K562 (cell line): ENCODE measurements at regions not wholly inside any gene's neighbourhood (a gene's known extent, or its start where the extent isn't known, plus 50 kb on each side); places are given as distances from the start of the nearest gene placed in this dataset.

ENCODE experiments used
- ATAC-seq: fragments of 200-7000 bp; cut with Tn5 transposase; 3 replicates; pipeline ENCODE4 v1.9.1; 2020; ENCODE audit warnings: moderate library complexity
- BruUV-seq: library from RNA; stranded (reverse); fragments of 400-500 nt; replicated peaks from 2 replicates; lab custom pipeline; 2021; lab: Mats Ljungman, UMichigan
- CTCF ChIA-PET: fragments of 300-600 bp; formaldehyde crosslinking; extraction: SDS; loops from one replicate; lab custom pipeline; 2021; ENCODE audit warnings: low intra/inter-chr PET ratio; lab: Yijun Ruan, JAX
- POLR2A ChIA-PET: fragments of 300-600, 350-650 bp; sonication (Branson Sonifier 250); formaldehyde crosslinking; extraction: SDS; loops from one replicate; lab custom pipeline; 2021; ENCODE audit warnings: antibody characterized with exemption, inconsistent platforms; lab: Yijun Ruan, JAX
- DNase-seq, 4 experiments: peaks; one replicate each; pipeline versions ENCODE4 v3.0.0 to v3.0.0-alpha.2; 2011 to 2018; ENCODE audit warnings: low spot score in 3 of 4, mixed read lengths in 3 of 4; ENCODE audit errors: extremely low read depth in 1 of 4
- FAIRE-seq: peaks from 2 replicates; lab custom pipeline; 2011; peaks lifted over from hg19 to GRCh38; lab: Jason Lieb, UNC
- H2AFZ ChIP-seq: 2 replicates; pipeline ENCODE4 v1.6.0; 2011; ENCODE audit warnings: low read depth, low read length, control low read depth, inconsistent platforms
- H3K27ac ChIP-seq: fragments of 200-600 bp; 3 replicates; pipeline ENCODE4 v1.8.0; 2011; ENCODE audit warnings: low read depth, mild to moderate bottlenecking, control low read depth, inconsistent platforms, low read length, moderate library complexity, mixed read lengths; ENCODE audit errors: extremely low read depth
- H3K27me3 ChIP-seq, 2 experiments: fragments of 300-600 bp in 1 of 2; 2 replicates in 1 of 2; 3 replicates in 1 of 2; pipeline versions ENCODE4 v1.6.0 to v1.8.0; 2011; ENCODE audit warnings: inconsistent platforms in 2 of 2, low read length in 2 of 2, mild to moderate bottlenecking in 1 of 2, mixed read lengths in 1 of 2, moderate library complexity in 1 of 2; ENCODE audit not compliant: control insufficient read depth in 2 of 2, insufficient read depth in 2 of 2
- H3K36me3 ChIP-seq: fragments of 300-600 bp; 3 replicates; pipeline ENCODE4 v1.8.0; 2011; ENCODE audit warnings: mild to moderate bottlenecking, low read length, inconsistent platforms; ENCODE audit not compliant: control insufficient read depth, insufficient read depth
- H3K4me1 ChIP-seq, 2 experiments: fragments of 200-600 bp in 1 of 2; replicated peaks in 1 of 2; 2 replicates in 1 of 2; 3 replicates in 1 of 2; pipeline versions ENCODE4 v1.5.1 to v1.8.0; 2011; ENCODE audit warnings: inconsistent platforms in 2 of 2, low read length in 2 of 2, mild to moderate bottlenecking in 1 of 2, mixed read lengths in 1 of 2, moderate library complexity in 1 of 2; ENCODE audit not compliant: control insufficient read depth in 2 of 2, insufficient read depth in 2 of 2
- H3K4me2 ChIP-seq: 2 replicates; pipeline ENCODE4 v1.6.1; 2011; ENCODE audit warnings: low read length, control low read depth, inconsistent platforms, mixed read lengths; ENCODE audit not compliant: insufficient read depth
- H3K4me3 ChIP-seq: fragments of 200-600 bp; sonication (generic), shearing (Covaris generic); 2 replicates; pipeline ENCODE4 v1.5.1; 2016; ENCODE audit warnings: control low read depth, inconsistent platforms
- H3K79me2 ChIP-seq: fragments of 200-600 bp; 3 replicates; pipeline ENCODE4 v1.8.0; 2011; ENCODE audit warnings: low read length, inconsistent platforms; ENCODE audit not compliant: control insufficient read depth, insufficient read depth
- H3K9ac ChIP-seq, 2 experiments: 2 replicates each; pipeline versions ENCODE4 v1.6.0 to v1.6.1; 2011; ENCODE audit warnings: low read depth in 2 of 2, low read length in 2 of 2, control low read depth in 1 of 2, inconsistent platforms in 1 of 2, mild to moderate bottlenecking in 1 of 2, mixed read lengths in 1 of 2; ENCODE audit not compliant: insufficient read depth in 1 of 2
- H3K9me1 ChIP-seq: one replicate; pipeline ENCODE4 v1.6.0; 2011; ENCODE audit warnings: inconsistent platforms, mild to moderate bottlenecking, low read length, moderate library complexity; ENCODE audit not compliant: control insufficient read depth, insufficient read depth
- H3K9me3 ChIP-seq: replicated peaks from 2 replicates; pipeline ENCODE4 v1.5.1; 2011; ENCODE audit warnings: low read depth, low read length, inconsistent platforms; ENCODE audit not compliant: control insufficient read depth, insufficient read depth
- H4K20me1 ChIP-seq: replicated peaks from 2 replicates; pipeline ENCODE4 v1.6.1; 2011; ENCODE audit warnings: low read length, inconsistent platforms, mixed read lengths; ENCODE audit not compliant: control insufficient read depth, insufficient read depth
- BDP1 ChIP-seq: IDR thresholded peaks from 3 replicates; pipeline ENCODE4 v1.6.1; 2011; ENCODE audit not compliant: insufficient read length, insufficient read depth
- CHD4 ChIP-seq: fragments of 200-600 bp; sonication (generic); IDR thresholded peaks from 3 replicates; pipeline ENCODE4 v1.6.1; 2012; ENCODE audit warnings: low read depth, mild to moderate bottlenecking, mixed read lengths, low read length, inconsistent platforms; ENCODE audit not compliant: insufficient read depth, insufficient replicate concordance, poor library complexity, severe bottlenecking
- FOXJ3 ChIP-seq: sonication (generic); formaldehyde crosslinking; IDR thresholded peaks from 2 replicates; pipeline ENCODE4 v1.4.0; 2020; ENCODE audit warnings: mild to moderate bottlenecking, missing genetic modification reagents
- GATAD2B ChIP-seq: fragments of 450-650 bp; IDR thresholded peaks from 2 replicates; pipeline ENCODE4 v1.6.1; 2017; ENCODE audit warnings: mild to moderate bottlenecking, borderline replicate concordance
- JUN ChIP-seq, 2 experiments: sonication (generic) in 1 of 2; formaldehyde crosslinking in 1 of 2; IDR thresholded peaks; 2 replicates each; pipeline versions ENCODE4 v1.6.1 to v1.8.0; 2012 to 2022; ENCODE audit warnings: borderline replicate concordance in 2 of 2, mild to moderate bottlenecking in 2 of 2, improper control_type of control experiment in 1 of 2, low read depth in 1 of 2, low read length in 1 of 2, missing genetic modification reagents in 1 of 2
- MAZ ChIP-seq, 2 experiments: fragments of 450-650 bp in 1 of 2; sonication (generic) in 1 of 2; formaldehyde crosslinking; IDR thresholded peaks in 1 of 2; conservative IDR thresholded peaks in 1 of 2; 2 replicates each; pipeline versions ENCODE4 v1.4.0 to v1.5.0; 2020; ENCODE audit warnings: mild to moderate bottlenecking in 1 of 2, missing genetic modification reagents in 1 of 2
- MBD2 ChIP-seq: sonication (generic); IDR thresholded peaks from 2 replicates; pipeline ENCODE4 v1.6.1; 2016; ENCODE audit warnings: low read depth, borderline replicate concordance
- MEF2D ChIP-seq: conservative IDR thresholded peaks from 2 replicates; pipeline ENCODE4 v1.6.1; 2016; ENCODE audit warnings: low read depth, missing genetic modification characterization, missing compliant biosample characterization
- POLR2B ChIP-seq: fragments of 450-650 bp; IDR thresholded peaks from 2 replicates; pipeline ENCODE4 v1.6.1; 2018; ENCODE audit warnings: low read depth; ENCODE audit not compliant: partially characterized antibody
- RNF219 ChIP-seq: fragments of 250-450 bp; sonication (Bioruptor Pico); IDR thresholded peaks from 2 replicates; pipeline ENCODE4 v1.5.0; 2022; ENCODE audit warnings: mild to moderate bottlenecking
- SREBF2 ChIP-seq: sonication (generic); formaldehyde crosslinking; IDR thresholded peaks from 2 replicates; pipeline ENCODE4 v1.4.0; 2020; ENCODE audit warnings: mild to moderate bottlenecking, missing genetic modification reagents
- SRSF9 ChIP-seq: fragments of 200-400 bp; formaldehyde crosslinking; IDR thresholded peaks from 2 replicates; pipeline ENCODE4 v1.6.1; 2017; ENCODE audit warnings: low read depth, low read length, borderline replicate concordance
- ZNF134 ChIP-seq: fragments of 250-450 bp; sonication (Bioruptor Pico); conservative IDR thresholded peaks from 2 replicates; pipeline ENCODE4 v1.4.0; 2020
- ZNF282 ChIP-seq: sonication (generic); formaldehyde crosslinking; IDR thresholded peaks from 2 replicates; pipeline ENCODE4 v1.8.1; 2023; ENCODE audit warnings: missing genetic modification reagents
- ZNF431 ChIP-seq: sonication (generic); formaldehyde crosslinking; IDR thresholded peaks from 2 replicates; pipeline ENCODE4 v1.8.0; 2022; ENCODE audit warnings: mild to moderate bottlenecking, missing genetic modification reagents
- ZNF436 ChIP-seq: fragments of 250-450, 450-650 bp; sonication (Bioruptor Pico); formaldehyde crosslinking; IDR thresholded peaks from 2 replicates; pipeline ENCODE4 v1.7.0; 2020; ENCODE audit warnings: mild to moderate bottlenecking
- WGBS: fragments of 100-300 bp; shearing (Covaris generic); methylation state at CpG from one replicate; pipeline ENCODE4 v1.1.6; 2016; ENCODE audit warnings: low coverage, mixed read lengths; ENCODE audit not compliant: insufficient coverage; ENCODE audit errors: missing lambda C conversion rate; 5-methylcytosine and 5-hydroxymethylcytosine counted together
- in situ Hi-C: fragments of 300-500 bp; cut with MboI; formaldehyde crosslinking; loops from 4 replicates; pipeline ENCODE4 v1.15.0; 2018; ENCODE audit warnings: inconsistent platforms, mixed read lengths
- intact Hi-C: fragments of 100-400 bp; cut with micrococcal nuclease; formaldehyde crosslinking; loops from 2 replicates; pipeline ENCODE4 v1.14.2; 2022

GRCh38 chr1:178659789-178660208, 65.2 kb upstream of the RALGPS2 start:
- ATAC-seq (no peak), FAIRE-seq (no peak), DNase-seq (no peak)
- H3K79me2 ChIP-seq = no peaks in the 10 kb centered on the region
- WGBS = 0% methylated on average over 4 of the region's 4 CpGs
- H2AFZ ChIP-seq = no peak overlapping the region
- intact Hi-C loops (no loop called here), in situ Hi-C loops (no loop called here)
- CTCF ChIA-PET = no interaction called here
- BruUV-seq = no TSS peak
- H3K9ac ChIP-seq = no peak overlapping the region
- TF ChIP-seq ZNF431 (no peak), SREBF2 (no peak), MEF2D (no peak), CHD4 (no peak)
- no peak overlapping the region for H3K4me2 ChIP-seq
- H3K9me1 ChIP-seq = no peaks in the 10 kb centered on the region
- no peaks in the 10 kb centered on the region for H3K9me3 ChIP-seq
- no peak overlapping the region for H3K27ac ChIP-seq
- POLR2A ChIA-PET = interaction anchor here (0.8 kb wide), 1 partner anchor 51 kb away, joined by 3 read pairs; no protein-coding TSS in a partner anchor
- H3K27me3 ChIP-seq = peaks cover 0 to 12% of the 10 kb centered on the region in 2 experiments; a peak in 2 of 5 replicates
- no peaks in the 10 kb centered on the region for H4K20me1 ChIP-seq
- no peaks in the 10 kb centered on the region for H3K36me3 ChIP-seq
- no peak overlapping the region for H3K4me3 ChIP-seq
- H3K4me1 ChIP-seq = no peaks in the 10 kb centered on the region

GRCh38 chr1:178660461-178660860, 64.6 kb upstream of the RALGPS2 start:
- intact Hi-C loops (no loop called here), in situ Hi-C loops (no loop called here)
- Histone ChIP-seq H2AFZ (no peak overlapping the region), H3K79me2 (no peaks in the 10 kb centered on the region), H3K9ac (no peak overlapping the region), H3K4me2 (no peak overlapping the region), H3K9me3 (no peaks in the 10 kb centered on the region), H4K20me1 (no peaks in the 10 kb centered on the region), H3K36me3 (no peaks in the 10 kb centered on the region), H3K27me3 (peaks cover 0 to 12% of the 10 kb centered on the region in 2 experiments; a peak in 2 of 5 replicates), H3K4me1 (no peaks in the 10 kb centered on the region), H3K4me3 (no peak overlapping the region), H3K27ac (no peak overlapping the region), H3K9me1 (no peaks in the 10 kb centered on the region)
- DNase-seq (no peak), FAIRE-seq (no peak), ATAC-seq (no peak)
- CTCF ChIA-PET = no interaction called here
- no TSS peak for BruUV-seq
- WGBS = 0% methylated on average over 1 of the region's 1 CpG
- POLR2A ChIA-PET = no interaction called here
- TF ChIP-seq ZNF282 (CRISPR knock-in tag) = no peak
- TF ChIP-seq ZNF134 = no peak
- no peak for TF ChIP-seq MAZ (CRISPR knock-in tag; conservative IDR thresholded peaks at IDR 0.05 in 1 of 2, IDR thresholded peaks at IDR 0.05 in 1 of 2)
- TF ChIP-seq SRSF9 = no peak
- no peak for TF ChIP-seq JUN (IDR thresholded peaks at IDR 0.05; ENCODE audit: borderline replicate concordance, low read depth, low read length)
- TF ChIP-seq JUN (CRISPR knock-in tag; IDR thresholded peaks at IDR 0.05; ENCODE audit: borderline replicate concordance) = no peak
- TF ChIP-seq MBD2 = no peak
- no peak for TF ChIP-seq GATAD2B
- TF ChIP-seq POLR2B = no peak
- no peak for TF ChIP-seq FOXJ3 (CRISPR knock-in tag)
- TF ChIP-seq ZNF436 (CRISPR knock-in tag) = no peak
- TF ChIP-seq BDP1 = no peak
- TF ChIP-seq RNF219 (CRISPR knock-in tag) = no peak
